HG02610 (cell line): ENCODE measurements at regions not wholly inside any gene's neighbourhood (a gene's known extent, or its start where the extent isn't known, plus 50 kb on each side); places are given as distances from the start of the nearest gene placed in this dataset.

Experiments
- ATAC-seq: cut with Tn5 transposase; IDR thresholded peaks from one replicate; pipeline ENCODE4 v1.9.1; 2021; ENCODE audit warnings: mild to moderate bottlenecking, moderate library complexity; ENCODE audit not compliant: unreplicated experiment

- no peak for ATAC-seq
Observed at GRCh38 chr6:115728171-115728570, 332.5 kb downstream of the FRK start.

- ATAC-seq = no peak
Observed at GRCh38 chr6:115721564-115721963, 339.1 kb downstream of the FRK start.

- ATAC-seq = no peak
Observed at GRCh38 chr6:115720900-115721299, 339.8 kb downstream of the FRK start.

- peak; percentile 37 for ATAC-seq
Observed at GRCh38 chr6:115717472-115717871, 343.2 kb downstream of the FRK start.

- peak; percentile 93 for ATAC-seq
Observed at GRCh38 chr6:115717062-115717461, 343.6 kb downstream of the FRK start.

- ATAC-seq = no peak
Observed at GRCh38 chr6:115712291-115712961, 348.3 kb downstream of the FRK start.

GRCh38 chr6:115708850-115709249 lies 351.8 kb downstream of the FRK start:
- ATAC-seq = no peak

- no peak for ATAC-seq
Observed at GRCh38 chr6:115706981-115707380, 353.7 kb downstream of the FRK start.

GRCh38 chr6:115706324-115706723 lies 354.4 kb downstream of the FRK start:
- ATAC-seq = no peak

GRCh38 chr6:115704028-115704427 lies 356.7 kb downstream of the FRK start:
- no peak for ATAC-seq

GRCh38 chr6:115691433-115691832 lies 369.3 kb downstream of the FRK start:
- no peak for ATAC-seq

- no peak for ATAC-seq
Observed at GRCh38 chr6:115690854-115691253, 369.8 kb downstream of the FRK start.

- no peak for ATAC-seq
Observed at GRCh38 chr6:115681978-115682775, 378.5 kb downstream of the FRK start.

- ATAC-seq = no peak
Observed at GRCh38 chr6:115680621-115681020, 380.1 kb downstream of the FRK start.

GRCh38 chr6:115677198-115677597 lies 383.5 kb downstream of the FRK start:
- ATAC-seq = no peak

- no peak for ATAC-seq
Observed at GRCh38 chr6:115675443-115675842, 385.2 kb downstream of the FRK start.

GRCh38 chr6:115668781-115669180 lies 391.9 kb downstream of the FRK start:
- ATAC-seq = no peak

GRCh38 chr6:115668211-115668610 lies 392.5 kb downstream of the FRK start:
- ATAC-seq = no peak

GRCh38 chr6:115667478-115668026 lies 393.1 kb downstream of the FRK start:
- ATAC-seq = no peak

- ATAC-seq = no peak
Observed at GRCh38 chr6:115666997-115667396, 393.7 kb downstream of the FRK start.

GRCh38 chr6:115665310-115665709 lies 395.4 kb downstream of the FRK start:
- ATAC-seq = no peak

GRCh38 chr6:115663681-115664080 lies 397.0 kb downstream of the FRK start:
- ATAC-seq = no peak
